GM18909 (cell line): ENCODE measurements at regions not wholly inside any gene's neighbourhood (a gene's known extent, or its start where the extent isn't known, plus 50 kb on each side); places are given as distances from the start of the nearest gene placed in this dataset.

Experiments used
- ATAC-seq: cut with Tn5 transposase; IDR thresholded peaks from one replicate; pipeline ENCODE4 v1.9.1; 2021; ENCODE audit warnings: mild to moderate bottlenecking; ENCODE audit not compliant: unreplicated experiment, poor library complexity

- ATAC-seq, result no peak
These were observed 899.7 kb downstream of the ADGRL2 start for GRCh38 chr1:82700476-82700875.

- no peak for ATAC-seq
These were observed 897.2 kb downstream of the ADGRL2 start for GRCh38 chr1:82697965-82698364.

GRCh38 chr1:82695443-82695842, 894.7 kb downstream of the ADGRL2 start:
- no peak for ATAC-seq

DNA sequence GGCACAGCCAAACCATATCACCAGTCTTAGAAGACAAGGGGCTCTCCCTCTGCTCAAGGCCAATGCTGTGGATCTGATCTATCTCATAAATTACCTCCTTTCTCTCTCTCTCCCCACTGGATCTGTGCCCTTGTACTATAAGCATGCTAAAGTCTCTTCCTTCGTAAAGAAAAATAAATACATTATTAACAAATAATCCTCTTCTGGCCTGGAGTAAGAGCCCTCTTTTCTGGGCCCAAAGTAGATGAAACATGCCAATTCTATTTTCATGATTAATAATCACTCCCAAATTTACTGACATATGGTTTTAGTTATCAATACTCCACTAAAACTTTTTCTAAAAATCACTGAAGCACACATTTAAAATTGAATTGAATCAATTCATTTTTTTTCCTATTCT, 889.7 kb downstream of the ADGRL2 start:
- ATAC-seq, result no peak

- ATAC-seq, result no peak
These were observed 888.5 kb downstream of the ADGRL2 start for GRCh38 chr1:82689217-82689616.

DNA sequence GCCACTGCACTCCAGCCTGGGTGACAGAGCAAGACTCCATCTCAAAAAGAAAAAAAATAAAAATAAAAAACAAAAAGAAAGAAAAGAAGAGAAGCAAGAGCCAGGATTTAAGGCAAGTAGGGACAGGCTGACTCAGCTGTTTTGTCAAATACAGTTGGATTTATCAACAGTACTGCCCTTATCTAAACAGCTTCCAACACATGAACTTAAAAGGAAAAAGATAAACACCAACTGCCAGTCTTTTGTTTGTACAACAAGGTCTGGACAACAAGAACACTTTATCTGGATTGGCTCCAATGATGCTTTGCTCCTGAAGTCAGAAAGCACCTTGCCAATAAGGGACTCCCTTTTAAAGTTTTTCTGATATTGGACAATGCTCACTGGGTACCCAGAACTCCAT, 886.0 kb downstream of the ADGRL2 start:
- no peak for ATAC-seq

DNA sequence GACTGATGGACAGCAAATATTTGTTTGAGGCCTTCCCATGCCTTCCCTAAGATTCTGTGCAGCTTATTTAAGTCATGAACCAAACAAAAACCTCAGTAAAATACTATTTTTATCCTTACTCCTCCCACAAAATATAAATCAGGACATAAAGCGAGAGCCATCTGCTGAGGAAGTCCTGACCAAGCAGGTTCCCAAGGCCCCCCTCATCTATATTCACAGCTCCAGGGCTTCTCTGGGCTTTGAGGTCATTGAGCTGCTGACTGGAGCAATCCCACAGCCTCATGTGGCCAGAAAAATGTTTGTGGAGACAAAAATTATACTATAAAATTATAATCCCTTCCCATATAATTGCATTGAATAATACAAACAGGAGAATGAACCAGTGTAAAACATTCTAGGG, 846.2 kb downstream of the ADGRL2 start:
- no peak for ATAC-seq

GRCh38 chr1:82646336-82646735, 845.6 kb downstream of the ADGRL2 start:
- ATAC-seq, result no peak

DNA sequence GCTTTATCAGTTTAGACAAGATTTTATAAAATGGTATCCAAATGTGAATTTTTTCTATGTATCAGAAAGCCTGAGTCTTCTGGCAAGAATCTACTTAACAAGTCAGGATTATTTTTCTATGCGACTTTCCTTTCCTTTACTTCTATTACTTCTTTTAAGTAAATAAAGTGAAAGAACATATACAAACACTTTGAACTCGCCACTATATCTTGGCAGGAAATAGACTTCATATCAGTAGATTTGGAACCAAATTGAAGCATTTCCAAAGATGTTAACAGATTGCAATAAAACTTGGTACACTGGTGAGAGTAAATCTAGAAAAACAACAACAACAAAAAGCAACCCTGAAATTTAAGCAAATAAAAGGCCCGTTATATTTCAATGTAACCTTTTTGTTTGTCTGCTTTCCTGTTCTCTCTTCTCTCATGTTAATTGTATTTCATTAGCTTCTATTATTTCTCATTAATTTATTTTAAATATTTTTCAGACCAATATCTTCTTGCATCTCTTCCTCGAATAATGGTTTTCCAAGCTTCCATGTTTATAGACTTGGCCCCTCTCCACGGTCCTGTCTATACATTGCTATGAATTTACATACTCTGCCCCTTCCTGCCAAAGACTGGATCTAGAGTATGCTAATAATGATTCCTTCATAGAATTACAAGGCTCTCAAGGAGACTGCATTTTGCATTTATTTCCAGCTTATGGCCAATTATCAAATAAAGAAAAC, 843.6 kb downstream of the ADGRL2 start:
- no peak for ATAC-seq

GRCh38 chr1:82640352-82640751, 839.6 kb downstream of the ADGRL2 start:
- ATAC-seq, result no peak

DNA sequence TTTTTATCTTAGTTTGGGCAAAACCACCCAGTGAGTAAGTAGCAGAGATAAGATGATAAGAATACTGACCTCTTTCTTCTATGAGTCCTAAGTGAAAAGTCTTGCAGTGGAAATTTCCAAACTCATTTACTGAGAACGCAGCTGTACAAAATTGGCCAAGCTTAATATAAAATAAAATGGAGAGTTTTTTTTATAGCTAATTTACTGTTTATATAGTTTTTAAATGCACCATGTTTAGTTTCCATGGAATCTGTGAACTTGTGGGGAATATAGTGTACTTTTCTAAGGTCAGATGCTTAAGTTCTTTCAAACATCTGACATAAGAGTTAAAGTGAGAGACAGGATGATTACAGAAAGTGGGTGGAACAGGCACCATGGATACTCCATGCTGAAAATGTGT, 833.5 kb downstream of the ADGRL2 start:
- ATAC-seq, result no peak

DNA sequence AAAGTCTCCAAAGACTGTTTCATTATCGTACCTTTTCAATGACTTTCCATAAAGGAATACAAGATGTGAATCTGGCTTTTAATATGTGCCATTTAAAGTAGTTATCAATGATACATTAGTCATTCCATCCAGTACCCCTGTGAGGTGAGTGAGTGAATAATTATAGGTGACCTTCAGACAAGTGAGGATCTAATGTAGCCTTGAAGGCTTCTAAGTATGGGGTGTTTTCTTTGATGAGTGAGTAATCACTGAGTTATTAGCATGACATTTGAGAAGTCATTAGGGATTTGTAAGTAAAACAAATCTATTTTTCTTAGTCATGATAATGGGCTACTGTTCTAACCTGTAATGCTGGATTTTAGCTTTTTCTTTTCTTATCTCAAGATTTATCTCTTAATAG, 831.4 kb downstream of the ADGRL2 start:
- no peak for ATAC-seq

GRCh38 chr1:82628887-82629286, 828.2 kb downstream of the ADGRL2 start:
- ATAC-seq, result no peak

DNA sequence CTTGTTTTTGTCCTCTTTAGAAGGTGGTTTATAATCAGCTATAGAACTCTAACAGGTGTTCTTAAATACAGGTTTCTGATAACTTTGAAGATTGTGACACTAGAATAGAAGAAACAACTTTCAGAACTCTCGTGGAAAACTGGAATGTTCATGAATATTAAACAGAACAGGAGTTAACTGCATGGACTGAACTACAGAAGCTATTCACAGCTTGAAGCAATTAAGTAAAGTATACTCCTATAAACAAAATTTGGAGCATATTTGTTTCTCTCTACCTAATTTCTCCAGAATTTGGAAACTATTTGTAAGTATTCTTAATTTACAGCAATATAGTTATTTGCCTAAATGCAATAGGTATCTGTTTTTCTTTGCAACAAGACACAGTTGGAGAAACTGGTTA, 824.8 kb downstream of the ADGRL2 start:
- ATAC-seq, result no peak

GRCh38 chr1:82621076-82621475, 820.3 kb downstream of the ADGRL2 start:
- no peak for ATAC-seq

GRCh38 chr1:82614090-82614489, 813.4 kb downstream of the ADGRL2 start:
- no peak for ATAC-seq

GRCh38 chr1:82612986-82613385, 812.3 kb downstream of the ADGRL2 start:
- ATAC-seq, result no peak

GRCh38 chr1:82606546-82606945, 805.8 kb downstream of the ADGRL2 start:
- ATAC-seq, result no peak

- no peak for ATAC-seq
These were observed 803.8 kb downstream of the ADGRL2 start for GRCh38 chr1:82604524-82604923.

DNA sequence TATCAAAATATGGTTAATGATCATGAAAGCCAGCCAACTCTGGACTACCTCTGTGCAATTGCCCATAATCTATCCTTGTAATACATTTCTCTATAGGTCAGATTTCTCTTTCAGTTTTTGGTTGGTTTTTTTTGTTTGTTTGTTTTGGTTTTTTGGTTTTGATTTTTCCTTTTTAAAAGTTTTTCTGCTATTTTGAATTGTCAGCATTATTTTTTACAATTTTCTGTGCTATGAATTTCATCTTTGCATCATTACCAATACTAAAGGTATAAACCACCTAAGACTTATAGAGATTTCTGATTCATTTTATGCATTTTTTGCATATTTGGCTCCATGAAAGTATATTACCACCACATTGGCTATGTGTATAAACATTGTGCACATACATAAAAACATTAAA, 799.6 kb downstream of the ADGRL2 start:
- no peak for ATAC-seq

DNA sequence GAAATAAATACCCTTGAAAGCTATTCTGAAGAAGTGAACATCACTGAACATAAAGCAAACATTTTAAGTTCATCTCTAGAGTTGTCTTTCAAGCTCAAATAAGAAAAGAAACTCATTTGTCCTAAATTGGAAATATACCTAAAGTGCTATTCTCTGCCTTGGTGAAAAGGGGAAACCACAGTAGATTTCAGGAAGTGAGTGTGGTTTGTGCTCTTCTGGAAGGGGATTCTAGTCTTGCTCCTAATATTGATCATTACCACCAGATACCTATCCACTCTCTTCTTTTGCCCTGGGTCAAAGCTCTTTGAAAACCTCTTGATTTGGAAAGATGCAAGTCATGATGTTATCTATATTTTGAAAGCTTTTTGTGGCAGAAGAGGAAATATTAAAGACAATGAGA, 798.1 kb downstream of the ADGRL2 start:
- ATAC-seq, result no peak

- no peak for ATAC-seq
These were observed 797.6 kb downstream of the ADGRL2 start for GRCh38 chr1:82598337-82598736.

- no peak for ATAC-seq
These were observed 796.9 kb downstream of the ADGRL2 start for GRCh38 chr1:82597649-82598048.
